Mammary epithelial cell (primary cell): ENCODE measurements at regions not wholly inside any gene's neighbourhood (a gene's known extent, or its start where the extent isn't known, plus 50 kb on each side); places are given as distances from the start of the nearest gene placed in this dataset.

ENCODE experiments used
- EZH2 ChIP-seq: IDR thresholded peaks from 2 replicates; pipeline ENCODE4 v1.6.1; 2012; ENCODE audit warnings: low read length, inconsistent platforms, borderline replicate concordance
- TF ChIP-seq, protein P1 (sequence below), 2 donors: IDR thresholded peaks in 1 of 2; conservative IDR thresholded peaks in 1 of 2; 2 replicates each; pipeline ENCODE4 v1.5.1; 2011 to 2012; ENCODE audit warnings: inconsistent platforms in 2 of 2, low read length in 2 of 2, mild to moderate bottlenecking in 2 of 2, control low read depth in 1 of 2, low read depth in 1 of 2; ENCODE audit not compliant: insufficient read depth in 1 of 2; ENCODE audit errors: extremely low read depth in 1 of 2

DNA sequence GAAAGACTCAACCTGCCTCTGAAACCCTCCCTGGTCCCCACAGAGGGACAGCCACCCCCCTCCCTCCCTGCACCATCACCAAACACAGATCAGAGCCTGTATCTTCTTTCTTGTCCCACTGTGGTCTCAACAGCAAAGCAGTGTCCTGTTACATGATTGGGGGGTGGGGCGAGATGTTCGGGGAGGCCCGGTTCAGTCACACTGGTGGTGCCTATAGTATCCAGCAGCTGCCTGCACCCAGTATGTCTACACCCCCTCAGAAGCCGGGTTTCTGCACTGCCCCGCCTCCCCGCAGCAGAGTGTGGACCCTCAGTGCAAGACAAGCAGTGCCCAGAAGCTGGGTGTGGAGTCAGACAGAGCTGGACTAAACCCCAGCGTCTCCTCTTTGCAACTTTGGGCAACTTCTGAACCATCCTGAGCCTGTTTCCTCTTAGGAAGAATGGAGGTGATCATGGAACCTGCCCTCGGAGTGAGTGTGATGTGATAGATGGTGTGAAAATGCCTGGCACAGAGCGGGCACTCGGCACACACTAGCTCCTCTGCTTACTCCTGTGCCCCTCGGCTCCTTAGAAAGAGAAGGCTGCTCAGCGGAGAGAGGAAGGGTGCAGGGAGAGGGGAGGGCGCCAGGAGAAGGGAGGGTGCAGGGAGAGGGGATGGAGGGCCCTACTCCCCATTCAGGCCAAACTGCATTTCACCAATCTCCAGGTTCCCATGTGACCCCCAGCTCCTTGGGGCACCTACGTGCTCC lies 84.0 kb upstream of the TNRC6C start:
- TF ChIP-seq, protein P1, sequence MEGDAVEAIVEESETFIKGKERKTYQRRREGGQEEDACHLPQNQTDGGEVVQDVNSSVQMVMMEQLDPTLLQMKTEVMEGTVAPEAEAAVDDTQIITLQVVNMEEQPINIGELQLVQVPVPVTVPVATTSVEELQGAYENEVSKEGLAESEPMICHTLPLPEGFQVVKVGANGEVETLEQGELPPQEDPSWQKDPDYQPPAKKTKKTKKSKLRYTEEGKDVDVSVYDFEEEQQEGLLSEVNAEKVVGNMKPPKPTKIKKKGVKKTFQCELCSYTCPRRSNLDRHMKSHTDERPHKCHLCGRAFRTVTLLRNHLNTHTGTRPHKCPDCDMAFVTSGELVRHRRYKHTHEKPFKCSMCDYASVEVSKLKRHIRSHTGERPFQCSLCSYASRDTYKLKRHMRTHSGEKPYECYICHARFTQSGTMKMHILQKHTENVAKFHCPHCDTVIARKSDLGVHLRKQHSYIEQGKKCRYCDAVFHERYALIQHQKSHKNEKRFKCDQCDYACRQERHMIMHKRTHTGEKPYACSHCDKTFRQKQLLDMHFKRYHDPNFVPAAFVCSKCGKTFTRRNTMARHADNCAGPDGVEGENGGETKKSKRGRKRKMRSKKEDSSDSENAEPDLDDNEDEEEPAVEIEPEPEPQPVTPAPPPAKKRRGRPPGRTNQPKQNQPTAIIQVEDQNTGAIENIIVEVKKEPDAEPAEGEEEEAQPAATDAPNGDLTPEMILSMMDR (conservative IDR thresholded peaks at IDR 0.05 in 1 of 2, IDR thresholded peaks at IDR 0.05 in 1 of 2; ENCODE audit: extremely low read depth in 1 of 2, insufficient read depth in 1 of 2, low read depth in 1 of 2, low read length in 2 of 2) = no peak
- TF ChIP-seq EZH2 = no peak
